Ectodermal cell (in vitro differentiated cells): ENCODE measurements at regions not wholly inside any gene's neighbourhood (a gene's known extent, or its start where the extent isn't known, plus 50 kb on each side); places are given as distances from the start of the nearest gene placed in this dataset.
"Not testable (repeated sequence)": the region's sequence is repeated elsewhere in the genome, so short reads cannot be mapped to it uniquely, and the experiment has no call there.

Experiments
- H3K27ac ChIP-seq: 2 replicates; pipeline ENCODE4 v1.7.0; 2013; ENCODE audit warnings: mild to moderate bottlenecking, low read depth, low read length; ENCODE audit not compliant: insufficient read depth, poor library complexity, severe bottlenecking
- H3K27me3 ChIP-seq: 2 replicates; pipeline ENCODE4 v1.7.0; 2013; ENCODE audit warnings: mild to moderate bottlenecking, low read length; ENCODE audit not compliant: insufficient read depth, control insufficient read depth, poor library complexity, severe bottlenecking
- H3K36me3 ChIP-seq: one replicate; pipeline ENCODE4 v1.7.0; 2013; ENCODE audit warnings: low read length; ENCODE audit not compliant: control insufficient read depth, insufficient read depth
- H3K4me1 ChIP-seq: one replicate; pipeline ENCODE4 v1.7.0; 2013; ENCODE audit warnings: low read length; ENCODE audit not compliant: control insufficient read depth, insufficient read depth
- H3K4me3 ChIP-seq: 2 replicates; pipeline ENCODE4 v1.7.0; 2013; ENCODE audit warnings: low read depth, low read length, control low read depth; ENCODE audit not compliant: insufficient read depth
- H3K9me3 ChIP-seq: 2 replicates; pipeline ENCODE4 v1.7.0; 2013; ENCODE audit warnings: mild to moderate bottlenecking, low read length, moderate library complexity; ENCODE audit not compliant: control insufficient read depth
- WGBS, 2 experiments: methylation state at CpG; one replicate each; pipeline ENCODE4 v1.1.7; 2013; ENCODE audit warnings: missing lambda C conversion rate in 2 of 2; 5-methylcytosine and 5-hydroxymethylcytosine counted together

DNA sequence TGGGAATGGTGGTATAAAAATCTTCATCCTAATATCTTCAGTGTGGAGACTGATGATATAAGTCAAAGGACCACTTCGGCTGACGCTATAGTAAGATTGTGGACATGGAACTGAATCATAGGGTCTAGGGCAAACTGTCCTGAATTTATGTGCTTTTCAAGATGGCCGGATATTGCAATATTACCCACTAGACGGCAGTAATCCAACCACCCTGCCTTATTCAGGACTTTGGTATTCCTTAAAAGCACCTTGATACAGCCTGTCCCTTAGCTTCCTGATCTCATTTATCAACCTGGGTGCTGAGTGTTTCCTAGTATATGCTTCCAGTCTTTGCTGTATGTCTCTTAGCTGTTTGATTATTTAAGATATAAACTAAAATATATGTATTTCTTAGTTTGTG, 71.2 kb upstream of the COX7C start:
- 91 to 94% methylated on average over 4 of the region's 4 CpGs for WGBS, 2 experiments

DNA sequence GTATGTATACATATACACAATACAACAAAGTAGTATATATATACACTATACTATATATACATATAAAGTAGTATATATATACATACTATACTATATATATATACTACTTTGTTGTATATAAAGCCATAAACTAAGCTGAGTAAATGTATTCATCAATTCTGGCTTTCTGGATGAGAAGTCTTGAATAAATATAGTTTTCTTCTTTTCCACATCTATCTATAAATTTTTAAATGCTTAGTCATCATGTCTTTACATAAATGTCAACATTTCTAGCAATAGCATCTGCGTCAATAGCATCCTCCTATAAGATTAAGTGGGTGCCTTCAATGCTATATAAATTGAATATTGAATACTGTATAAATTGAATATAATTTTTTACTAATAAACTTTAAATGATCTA, 63.1 kb upstream of the COX7C start:
- Histone ChIP-seq H3K4me1 (no peaks in the 10 kb centered on the region), H3K27ac (no peak overlapping the region), H3K9me3 (no peaks in the 10 kb centered on the region), H3K36me3 (no peaks in the 10 kb centered on the region), H3K4me3 (no peak overlapping the region), H3K27me3 (no peaks in the 10 kb centered on the region)
- no CpG with 5 or more reads among the region's 1 CpG for WGBS, 2 experiments

More for the DNA sequence above, 71.2 kb upstream of the COX7C start:
- Histone ChIP-seq H3K9me3 (no peaks in the 10 kb centered on the region), H3K36me3 (no peaks in the 10 kb centered on the region), H3K4me3 (no peak overlapping the region), H3K27ac (no peak overlapping the region), H3K27me3 (no peaks in the 10 kb centered on the region), H3K4me1 (no peaks in the 10 kb centered on the region)

DNA sequence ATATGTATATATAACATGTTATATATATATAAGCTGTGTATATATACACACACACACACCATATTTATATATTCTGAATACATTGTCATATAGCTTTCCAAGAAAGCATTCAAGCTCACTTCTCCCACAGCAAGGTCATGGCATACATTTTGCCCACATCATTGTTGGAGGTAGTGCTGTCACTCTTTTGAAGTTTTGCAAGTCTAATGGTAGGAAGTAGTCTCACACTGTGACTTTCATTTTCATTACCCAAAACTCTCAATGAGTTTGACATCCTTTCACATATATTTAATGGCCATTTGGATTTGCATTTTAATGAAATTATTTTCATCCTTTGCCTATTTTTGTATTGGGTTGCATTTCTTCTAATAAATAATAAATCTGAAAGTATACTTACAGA, 59.8 kb upstream of the COX7C start:
- Histone ChIP-seq H3K27ac (no peak overlapping the region), H3K36me3 (no peaks in the 10 kb centered on the region), H3K27me3 (no peaks in the 10 kb centered on the region), H3K4me1 (no peaks in the 10 kb centered on the region), H3K4me3 (no peak overlapping the region), H3K9me3 (no peaks in the 10 kb centered on the region)

DNA sequence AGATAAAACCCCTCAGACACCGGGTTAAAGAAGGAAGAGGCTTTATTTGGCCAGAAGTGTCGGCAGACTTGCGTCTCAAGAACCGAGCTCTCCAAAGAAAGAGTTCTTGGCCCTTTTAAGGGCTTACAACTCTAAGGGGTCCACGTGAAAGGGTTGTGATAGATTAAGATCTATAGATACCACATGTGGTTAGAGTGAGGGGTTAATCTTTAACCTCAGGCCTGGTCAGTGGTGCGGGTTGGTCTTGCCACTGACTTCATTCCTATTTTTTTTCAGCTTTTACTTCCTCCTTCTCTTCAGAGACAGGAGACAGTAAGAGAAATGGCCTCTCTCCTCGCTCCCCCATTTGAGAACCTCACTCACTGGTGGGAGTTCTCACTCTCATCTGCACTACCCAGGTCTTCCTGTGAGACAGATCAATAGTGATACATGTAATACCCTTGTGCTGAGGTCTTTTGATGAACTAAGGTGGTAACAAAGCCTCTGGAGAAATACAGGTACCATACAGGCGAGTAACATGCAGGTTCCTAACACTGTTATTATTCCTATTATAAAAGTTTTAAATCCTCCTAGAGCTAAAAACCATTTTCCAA, 52.4 kb upstream of the COX7C start:
- 93% methylated on average over 8 of the region's 8 CpGs for WGBS, 2 experiments
- H3K9me3 ChIP-seq, result no peaks in the 10 kb centered on the region
- no peak overlapping the region for H3K4me3 ChIP-seq
- no peaks in the 10 kb centered on the region for H3K4me1 ChIP-seq
- H3K27me3 ChIP-seq, result no peaks in the 10 kb centered on the region
- H3K27ac ChIP-seq, result no peak overlapping the region
- H3K36me3 ChIP-seq, result no peaks in the 10 kb centered on the region

DNA sequence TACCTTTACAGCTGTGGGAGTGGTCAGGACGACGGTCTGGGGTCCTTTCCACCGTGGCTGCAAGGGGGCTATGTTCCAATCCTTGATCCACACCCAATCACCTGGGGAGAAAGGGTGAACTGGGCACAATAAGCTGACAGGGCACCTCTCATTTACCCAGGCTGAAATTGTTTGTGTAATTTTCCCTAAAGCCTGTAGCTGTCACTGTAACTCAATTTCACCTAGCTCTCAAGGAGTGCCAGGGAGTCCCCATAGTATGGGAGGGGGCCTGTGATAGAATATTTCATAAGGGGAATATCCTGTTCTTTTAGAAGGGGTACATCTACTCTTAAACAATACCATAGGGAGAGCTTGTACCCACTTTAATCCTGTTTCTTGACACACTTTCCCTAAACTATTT, 51.7 kb upstream of the COX7C start:
- 68 to 71% methylated on average over 3 of the region's 3 CpGs for WGBS, 2 experiments

More for the DNA sequence above, 51.7 kb upstream of the COX7C start:
- H3K27ac ChIP-seq, H3K4me1 ChIP-seq, H3K9me3 ChIP-seq, H3K27me3 ChIP-seq, H3K4me3 ChIP-seq, H3K36me3 ChIP-seq: not testable (repeated sequence)
